ENCODE measurements at regions not wholly inside any gene's neighbourhood (a gene's known extent, or its start where the extent isn't known, plus 50 kb on each side); places are given as distances from the start of the nearest gene placed in this dataset.

GRCh38 chr12:88940854-88941253 lies 360.6 kb upstream of the KITLG start:
- Histone ChIP-seq H2AFZ (ENCODE audit: low read length) (no peak overlapping the region), H3K9me2 (replicated peaks; ENCODE audit: insufficient read depth, low read length) (no peaks in the 10 kb centered on the region), H3K4me1 (ENCODE audit: low read length) (peaks cover 22% of the 10 kb centered on the region), H3K4me2 (ENCODE audit: low read depth, low read length) (no peak overlapping the region), H3K4me3 (ENCODE audit: low read length) (no peak overlapping the region), H3F3A (ENCODE audit: insufficient read depth, low read length) (peaks cover 18% of the 10 kb centered on the region), H3K9ac (ENCODE audit: low read length) (no peak overlapping the region), H3K36me3 (replicated peaks; ENCODE audit: insufficient read depth, low read length) (no peaks in the 10 kb centered on the region), H3K9me3 (replicated peaks; ENCODE audit: insufficient read depth, low read length) (no peaks in the 10 kb centered on the region), H4K20me1 (ENCODE audit: insufficient read depth, low read length) (no peaks in the 10 kb centered on the region), H3K79me2 (ENCODE audit: low read length) (no peaks in the 10 kb centered on the region), H3K27me3 (replicated peaks; ENCODE audit: insufficient read depth, low read length) (no peaks in the 10 kb centered on the region), H3K27ac (ENCODE audit: low read length) (no peak overlapping the region)
- no peak for TF ChIP-seq EZH2phosphoT487 (IDR thresholded peaks at IDR 0.05; ENCODE audit: low read length)
- no peak for TF ChIP-seq EZH2 (optimal IDR thresholded peaks at IDR 0.05; ENCODE audit: low read depth, low read length)
- TF ChIP-seq CTCF (IDR thresholded peaks at IDR 0.05; ENCODE audit: low read length): no peak
- DNase-seq: no peak

GRCh38 chr12:88935856-88936255 lies 355.6 kb upstream of the KITLG start:
- no peak for TF ChIP-seq CTCF (IDR thresholded peaks at IDR 0.05; ENCODE audit: low read length)
- TF ChIP-seq EZH2 (optimal IDR thresholded peaks at IDR 0.05; ENCODE audit: low read depth, low read length): no peak
- TF ChIP-seq EZH2phosphoT487 (IDR thresholded peaks at IDR 0.05; ENCODE audit: low read length): no peak

GRCh38 chr12:88934163-88934747 lies 354.0 kb upstream of the KITLG start:
- Histone ChIP-seq H3K9ac (ENCODE audit: low read length) (no peak overlapping the region), H2AFZ (ENCODE audit: low read length) (no peak overlapping the region), H3K9me3 (replicated peaks; ENCODE audit: insufficient read depth, low read length) (no peaks in the 10 kb centered on the region), H3K4me3 (ENCODE audit: low read length) (no peak overlapping the region), H3K79me2 (ENCODE audit: low read length) (no peaks in the 10 kb centered on the region), H3K36me3 (replicated peaks; ENCODE audit: insufficient read depth, low read length) (no peaks in the 10 kb centered on the region), H3K27ac (ENCODE audit: low read length) (no peak overlapping the region), H3K27me3 (replicated peaks; ENCODE audit: insufficient read depth, low read length) (no peaks in the 10 kb centered on the region), H3F3A (ENCODE audit: insufficient read depth, low read length) (no peaks in the 10 kb centered on the region), H4K20me1 (ENCODE audit: insufficient read depth, low read length) (no peaks in the 10 kb centered on the region), H3K4me1 (ENCODE audit: low read length) (0 out of 2 replicates have a peak, but pooled peaks cover 7% of the 10 kb centered on the region), H3K9me2 (replicated peaks; ENCODE audit: insufficient read depth, low read length) (no peaks in the 10 kb centered on the region), H3K4me2 (ENCODE audit: low read depth, low read length) (no peak overlapping the region)
- no peak for DNase-seq
- TF ChIP-seq CTCF (IDR thresholded peaks at IDR 0.05; ENCODE audit: low read length): no peak
- TF ChIP-seq EZH2 (optimal IDR thresholded peaks at IDR 0.05; ENCODE audit: low read depth, low read length): no peak
- TF ChIP-seq EZH2phosphoT487 (IDR thresholded peaks at IDR 0.05; ENCODE audit: low read length): no peak

More at GRCh38 chr12:88935856-88936255, 355.6 kb upstream of the KITLG start:
- Histone ChIP-seq H3K4me3 (ENCODE audit: low read length) (no peak overlapping the region), H3K27me3 (replicated peaks; ENCODE audit: insufficient read depth, low read length) (no peaks in the 10 kb centered on the region), H3K9me2 (replicated peaks; ENCODE audit: insufficient read depth, low read length) (no peaks in the 10 kb centered on the region), H3K9me3 (replicated peaks; ENCODE audit: insufficient read depth, low read length) (no peaks in the 10 kb centered on the region), H3K36me3 (replicated peaks; ENCODE audit: insufficient read depth, low read length) (no peaks in the 10 kb centered on the region), H3K4me1 (ENCODE audit: low read length) (0 out of 2 replicates have a peak, but pooled peaks cover 7% of the 10 kb centered on the region), H4K20me1 (ENCODE audit: insufficient read depth, low read length) (no peaks in the 10 kb centered on the region), H3K27ac (ENCODE audit: low read length) (no peak overlapping the region), H3K79me2 (ENCODE audit: low read length) (no peaks in the 10 kb centered on the region), H3K9ac (ENCODE audit: low read length) (no peak overlapping the region), H3K4me2 (ENCODE audit: low read depth, low read length) (no peak overlapping the region), H3F3A (ENCODE audit: insufficient read depth, low read length) (no peaks in the 10 kb centered on the region), H2AFZ (ENCODE audit: low read length) (no peak overlapping the region)
- DNase-seq: no peak

All from MM.1S (cell line).